GM20431 (cell line): ENCODE measurements at regions not wholly inside any gene's neighbourhood (a gene's known extent, or its start where the extent isn't known, plus 50 kb on each side); places are given as distances from the start of the nearest gene placed in this dataset.

ENCODE experiments used
- in situ Hi-C: fragments of 300-500 bp; cut with MseI, MboI; formaldehyde crosslinking; loops from one replicate; pipeline ENCODE4 v1.15.0; 2020; ENCODE audit warnings: low sequenced_read_pairs; ENCODE audit not compliant: unreplicated experiment

GRCh38 chr14:62592877-62593276 lies 452.4 kb downstream of the KCNH5 start:
- in situ Hi-C loops = no loop called here

GRCh38 chr14:62597143-62597542 lies 448.1 kb downstream of the KCNH5 start:
- in situ Hi-C loops = no loop called here

DNA sequence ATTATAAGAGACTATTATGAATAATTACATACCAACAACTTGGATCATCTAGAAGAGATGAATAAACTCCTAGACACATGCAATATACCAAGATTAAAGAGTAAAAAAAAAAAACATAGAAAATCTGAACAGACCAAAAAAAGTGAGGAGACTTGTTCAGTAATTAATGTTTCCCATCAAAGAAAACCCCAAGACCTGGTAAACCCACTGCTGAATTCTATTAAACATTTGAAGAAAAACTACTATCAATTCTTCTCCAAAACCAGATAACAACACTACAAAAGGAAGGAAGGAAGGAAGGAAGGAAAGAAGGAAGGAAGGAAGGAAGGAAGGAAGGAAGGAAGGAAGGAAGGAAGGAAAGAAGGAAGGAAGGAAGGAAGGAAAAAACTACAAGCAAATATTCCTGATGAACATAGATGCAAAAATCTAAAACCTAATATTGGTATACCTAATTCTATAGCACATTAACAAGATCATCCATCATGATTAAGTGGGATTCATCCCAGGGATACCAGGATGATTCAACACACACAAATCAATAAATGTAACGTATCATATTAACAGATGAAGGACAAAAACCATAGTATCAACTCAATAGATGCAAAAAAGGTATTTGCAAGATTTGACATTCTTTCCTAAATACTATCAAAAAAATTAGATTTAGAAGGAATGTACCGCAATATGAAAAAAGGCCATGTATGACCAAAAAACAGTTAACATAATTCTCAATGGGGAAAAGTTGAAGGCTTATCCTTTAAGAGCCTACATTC lies 445.5 kb downstream of the KCNH5 start:
- in situ Hi-C loops = no loop called here

DNA sequence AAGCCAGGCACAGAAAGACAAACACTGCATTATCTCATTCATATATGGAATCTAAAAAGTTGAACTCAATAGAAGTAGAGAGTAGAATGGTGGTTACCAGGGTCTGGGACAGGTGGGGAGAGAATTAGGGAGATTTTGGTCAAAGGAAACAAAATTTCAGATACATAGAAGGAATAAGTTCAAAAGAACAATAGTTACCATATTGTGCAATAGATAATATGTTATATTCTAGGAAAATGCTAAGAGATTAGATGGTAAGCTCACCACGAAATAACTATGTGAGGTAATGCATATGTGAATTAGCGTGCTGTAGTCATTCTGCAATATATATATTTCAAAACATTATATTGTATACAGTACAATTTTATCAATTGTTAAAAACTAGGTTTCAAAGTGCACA lies 442.5 kb downstream of the KCNH5 start:
- in situ Hi-C loops = no loop called here

GRCh38 chr14:62604524-62604923 lies 440.7 kb downstream of the KCNH5 start:
- in situ Hi-C loops = no loop called here

- in situ Hi-C loops = no loop called here
These were observed 431.1 kb downstream of the KCNH5 start for GRCh38 chr14:62614122-62614521.

DNA sequence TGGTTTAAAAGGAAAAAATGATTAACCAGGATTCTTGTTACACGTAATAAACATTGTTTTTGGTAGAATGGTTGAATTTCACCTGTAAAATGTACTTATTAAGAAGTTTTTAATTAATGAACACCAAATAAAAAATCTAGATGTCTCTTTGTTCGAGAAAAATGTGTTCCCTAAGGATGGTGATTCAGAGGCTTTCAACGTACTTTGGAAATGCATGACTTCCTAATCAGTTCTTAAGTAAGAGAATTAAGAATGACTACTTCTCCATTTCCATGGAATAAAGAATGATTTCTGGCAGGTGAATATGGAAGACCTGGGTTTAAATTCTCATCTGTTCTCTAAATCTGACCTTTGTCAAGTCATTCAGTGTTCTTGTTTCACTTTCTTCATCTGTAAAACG lies 428.6 kb downstream of the KCNH5 start:
- in situ Hi-C loops = no loop called here

- in situ Hi-C loops = no loop called here
These were observed 418.8 kb downstream of the KCNH5 start for GRCh38 chr14:62626416-62626815.

DNA sequence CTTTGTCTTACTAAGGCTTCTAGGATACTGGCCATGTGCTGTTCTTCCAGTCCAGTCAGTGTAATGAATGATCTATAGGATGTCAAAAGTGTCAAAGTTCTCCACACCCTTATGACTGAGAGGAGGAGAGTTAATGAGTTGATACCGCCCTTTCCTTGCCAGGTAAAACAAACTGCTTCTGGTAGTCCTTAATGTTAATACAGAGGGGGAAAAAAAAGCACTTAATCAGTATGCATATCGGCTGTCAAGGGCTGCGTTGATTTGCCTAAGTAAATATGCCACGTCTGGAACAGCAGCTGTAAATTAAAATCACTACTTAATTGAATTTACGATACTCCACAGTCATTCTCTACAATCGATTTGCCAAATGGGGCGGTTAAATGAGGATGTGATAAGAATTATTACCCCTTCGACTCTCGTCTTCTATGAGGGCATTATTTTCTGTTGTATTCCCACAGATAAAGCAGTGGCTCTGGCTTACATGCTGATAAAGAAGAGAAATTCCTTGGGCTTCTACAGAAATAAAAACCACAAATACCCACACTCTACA lies 416.0 kb downstream of the KCNH5 start:
- in situ Hi-C loops = no loop called here

GRCh38 chr14:62631176-62631575 lies 414.1 kb downstream of the KCNH5 start:
- in situ Hi-C loops = no loop called here

GRCh38 chr14:62632771-62633170 lies 412.5 kb downstream of the KCNH5 start:
- in situ Hi-C loops = no loop called here

DNA sequence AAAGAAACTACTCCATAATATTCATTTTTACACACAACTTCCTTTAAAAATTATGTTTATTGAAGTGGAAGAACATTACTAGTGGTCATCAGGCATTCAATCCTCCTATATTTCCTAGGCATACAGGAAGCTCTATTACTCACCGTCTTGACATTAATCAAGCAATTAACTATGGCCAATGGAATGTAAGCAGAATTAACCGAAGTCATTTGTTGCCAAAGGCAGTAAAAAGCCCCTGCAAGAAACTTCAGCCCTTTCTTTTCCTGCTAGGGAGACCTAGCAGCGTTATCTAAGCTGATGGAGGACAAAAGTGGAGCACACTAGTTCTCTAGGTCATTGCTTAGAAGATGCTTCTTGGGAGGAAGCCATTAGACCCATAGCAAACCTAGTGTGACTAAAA lies 399.6 kb downstream of the KCNH5 start:
- in situ Hi-C loops = no loop called here
